ENCODE measurements at regions not wholly inside any gene's neighbourhood (a gene's known extent, or its start where the extent isn't known, plus 50 kb on each side); places are given as distances from the start of the nearest gene placed in this dataset.
"Not testable (repeated sequence)": the region's sequence is repeated elsewhere in the genome, so short reads cannot be mapped to it uniquely, and the experiment has no call there.

- FAIRE-seq (no peak), DNase-seq (ENCODE audit: low spot score) (no peak)
Observed at GRCh38 chr11:86749821-86750401, 50.4 kb upstream of the PRSS23 start.

DNA sequence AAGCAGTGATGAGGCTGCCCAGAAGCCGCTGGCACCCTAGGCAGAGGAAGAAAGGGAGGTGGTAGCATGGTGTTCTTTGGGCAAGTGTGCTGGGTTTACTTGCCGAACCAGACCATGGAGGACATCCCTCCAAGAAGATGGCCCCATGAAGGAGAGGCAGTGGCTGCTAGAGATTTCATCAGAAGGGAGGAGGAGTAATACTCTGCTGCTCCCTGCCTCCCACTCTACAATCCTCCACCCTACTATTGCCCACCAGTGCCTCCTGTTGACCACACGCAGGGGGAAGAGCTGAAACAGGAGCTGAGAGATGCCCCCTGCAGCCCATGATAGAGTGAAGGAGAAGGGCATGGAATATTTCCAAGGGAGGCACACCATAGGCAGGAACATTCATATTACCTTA is 51.0 kb upstream of the PRSS23 start:
- DNase-seq (ENCODE audit: low spot score) (no peak), FAIRE-seq (no peak)

DNA sequence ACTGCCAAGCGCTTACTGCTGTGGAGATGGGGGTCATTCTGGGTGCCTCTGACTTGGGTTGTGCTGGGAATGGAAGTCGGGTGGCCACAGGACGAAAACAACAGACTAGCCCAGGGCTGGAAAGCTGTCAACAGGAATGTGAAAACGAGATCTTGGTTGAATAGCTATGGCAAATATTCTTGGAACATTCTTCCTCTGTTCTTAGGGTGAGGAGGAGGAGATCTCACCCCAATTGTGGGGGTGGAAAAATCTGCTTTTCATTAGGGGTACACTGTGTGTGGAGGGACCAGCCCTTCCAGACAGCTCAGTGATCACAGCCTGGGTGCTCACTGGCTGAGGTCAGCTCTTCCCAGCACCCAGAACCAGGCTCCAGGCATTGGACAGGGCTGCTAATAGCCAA is 52.0 kb upstream of the PRSS23 start:
- no peak for DNase-seq (ENCODE audit: low spot score)
- no peak for FAIRE-seq

- peak; percentile 30 for DNase-seq (ENCODE audit: low spot score)
- no peak for FAIRE-seq
Observed at GRCh38 chr11:86747801-86748200, 52.5 kb upstream of the PRSS23 start.

DNA sequence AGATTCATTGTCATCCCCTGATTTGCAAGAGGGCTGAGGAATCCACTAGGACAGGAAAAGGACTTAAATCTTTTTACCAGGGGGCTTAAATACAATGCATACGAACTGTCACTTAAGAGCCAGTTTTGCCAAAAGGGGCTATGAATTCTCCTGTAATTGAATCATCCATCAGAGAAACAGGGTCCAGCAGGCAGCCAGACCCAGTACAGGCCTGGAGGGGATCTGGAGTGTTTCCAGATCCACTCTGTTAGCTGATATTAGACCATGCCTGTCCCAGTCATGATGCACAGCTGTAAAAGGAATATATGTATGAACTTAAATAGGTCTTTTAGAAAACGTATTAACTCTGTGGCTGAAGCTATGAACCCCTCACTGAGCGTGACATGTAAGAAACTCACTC is 53.8 kb upstream of the PRSS23 start:
- no peak for FAIRE-seq
- no peak for DNase-seq (ENCODE audit: low spot score)

GRCh38 chr11:86745571-86745970 is 54.8 kb upstream of the PRSS23 start:
- no peak for FAIRE-seq
- no peak for DNase-seq (ENCODE audit: low spot score)

- FAIRE-seq = no peak
- DNase-seq (ENCODE audit: low spot score) = peak; percentile 79
Observed at GRCh38 chr11:86743223-86744118, 56.9 kb upstream of the PRSS23 start.

GRCh38 chr11:86741839-86742805 is 58.2 kb upstream of the PRSS23 start:
- no peak for DNase-seq (ENCODE audit: low spot score)
- no peak for FAIRE-seq

GRCh38 chr11:86741484-86741835 is 58.9 kb upstream of the PRSS23 start:
- DNase-seq (ENCODE audit: low spot score) = no peak
- no peak for FAIRE-seq

GRCh38 chr11:86740628-86741483 is 59.5 kb upstream of the PRSS23 start:
- FAIRE-seq (no peak), DNase-seq (ENCODE audit: low spot score) (peak; percentile 81)

GRCh38 chr11:86738568-86738967 is 61.8 kb upstream of the PRSS23 start:
- DNase-seq (ENCODE audit: low spot score) = no peak
- FAIRE-seq = no peak

GRCh38 chr11:86737737-86738136 is 62.6 kb upstream of the PRSS23 start:
- DNase-seq (ENCODE audit: low spot score) = no peak
- FAIRE-seq = no peak

- FAIRE-seq (no peak), DNase-seq (ENCODE audit: low spot score) (no peak)
Observed at GRCh38 chr11:86737230-86737629, 63.1 kb upstream of the PRSS23 start.

- no peak for FAIRE-seq
- no peak for DNase-seq (ENCODE audit: low spot score)
Observed at GRCh38 chr11:86736291-86737143, 63.8 kb upstream of the PRSS23 start.

GRCh38 chr11:86735451-86736290 is 63.3 kb upstream of the ME3 start:
- DNase-seq (ENCODE audit: low spot score) = no peak
- FAIRE-seq = no peak

DNA sequence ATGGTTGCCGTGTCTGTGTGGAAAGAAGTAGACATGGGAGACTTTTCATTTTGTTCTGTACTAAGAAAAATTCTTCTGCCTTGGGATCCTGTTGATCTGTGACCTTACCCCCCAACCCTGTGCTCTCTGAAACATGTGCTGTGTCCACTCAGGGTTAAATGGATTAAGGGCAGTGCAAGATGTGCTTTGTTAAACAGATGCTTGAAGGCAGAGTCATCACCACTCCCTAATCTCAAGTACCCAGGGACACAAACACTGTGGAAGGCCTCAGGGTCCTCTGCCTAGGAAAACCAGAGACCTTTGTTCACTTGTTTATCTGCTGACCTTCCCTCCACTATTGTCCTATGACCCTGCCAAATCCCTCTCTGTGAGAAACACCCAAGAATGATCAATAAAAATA is 60.3 kb upstream of the ME3 start:
- not testable (repeated sequence) for FAIRE-seq; DNase-seq (ENCODE audit: low spot score)

- DNase-seq (ENCODE audit: low spot score); FAIRE-seq: not testable (repeated sequence)
Observed at GRCh38 chr11:86732286-86732685, 59.9 kb upstream of the ME3 start.

GRCh38 chr11:86729576-86729975 is 57.2 kb upstream of the ME3 start:
- not testable (repeated sequence) for FAIRE-seq; DNase-seq (ENCODE audit: low spot score)

DNA sequence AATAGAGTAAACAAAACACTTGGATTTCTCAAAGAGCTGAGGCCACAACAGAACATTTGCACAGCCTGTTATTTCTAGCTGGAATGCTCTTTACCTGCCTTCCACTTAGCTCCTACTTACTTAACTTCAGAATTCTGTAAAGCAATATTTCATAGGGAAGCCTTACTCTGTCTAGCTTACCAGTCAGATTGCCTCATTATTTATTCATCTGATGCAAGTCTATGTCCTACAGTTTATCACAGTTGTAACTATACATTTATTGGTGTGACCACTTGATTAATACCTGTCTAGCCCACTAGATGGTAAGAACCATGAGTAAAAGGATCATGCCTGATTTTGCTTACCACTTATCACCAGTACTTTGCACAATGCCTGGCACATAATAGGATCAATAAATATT is 56.1 kb upstream of the ME3 start:
- peak; percentile 77 for FAIRE-seq

More for the DNA sequence above, 56.1 kb upstream of the ME3 start:
- no peak for DNase-seq (ENCODE audit: low spot score)

Measured in urothelium cell line (cell line).